ENCODE measurements at regions not wholly inside any gene's neighbourhood (a gene's known extent, or its start where the extent isn't known, plus 50 kb on each side); places are given as distances from the start of the nearest gene placed in this dataset.

DNA sequence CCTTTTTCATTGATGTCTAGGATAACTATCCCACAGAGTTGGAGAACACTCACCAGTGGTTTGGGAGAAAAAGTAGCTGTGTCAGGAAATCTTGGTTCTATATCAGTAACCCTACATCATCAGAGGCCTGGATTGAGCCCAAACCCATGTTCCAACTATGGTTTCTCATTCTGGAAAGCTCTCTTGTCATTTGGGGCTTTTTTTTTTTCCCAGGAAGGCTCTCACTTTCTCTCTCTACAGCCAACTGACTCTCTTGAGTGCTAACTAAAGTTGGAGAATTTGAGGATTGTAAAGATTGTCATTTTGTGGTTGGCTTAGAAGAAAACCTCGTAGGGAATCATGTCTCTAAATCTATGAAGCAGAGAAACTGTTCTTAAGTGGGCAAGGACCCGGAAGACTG, 228.2 kb upstream of the DIPK2B start:
- TF ChIP-seq, protein P1, sequence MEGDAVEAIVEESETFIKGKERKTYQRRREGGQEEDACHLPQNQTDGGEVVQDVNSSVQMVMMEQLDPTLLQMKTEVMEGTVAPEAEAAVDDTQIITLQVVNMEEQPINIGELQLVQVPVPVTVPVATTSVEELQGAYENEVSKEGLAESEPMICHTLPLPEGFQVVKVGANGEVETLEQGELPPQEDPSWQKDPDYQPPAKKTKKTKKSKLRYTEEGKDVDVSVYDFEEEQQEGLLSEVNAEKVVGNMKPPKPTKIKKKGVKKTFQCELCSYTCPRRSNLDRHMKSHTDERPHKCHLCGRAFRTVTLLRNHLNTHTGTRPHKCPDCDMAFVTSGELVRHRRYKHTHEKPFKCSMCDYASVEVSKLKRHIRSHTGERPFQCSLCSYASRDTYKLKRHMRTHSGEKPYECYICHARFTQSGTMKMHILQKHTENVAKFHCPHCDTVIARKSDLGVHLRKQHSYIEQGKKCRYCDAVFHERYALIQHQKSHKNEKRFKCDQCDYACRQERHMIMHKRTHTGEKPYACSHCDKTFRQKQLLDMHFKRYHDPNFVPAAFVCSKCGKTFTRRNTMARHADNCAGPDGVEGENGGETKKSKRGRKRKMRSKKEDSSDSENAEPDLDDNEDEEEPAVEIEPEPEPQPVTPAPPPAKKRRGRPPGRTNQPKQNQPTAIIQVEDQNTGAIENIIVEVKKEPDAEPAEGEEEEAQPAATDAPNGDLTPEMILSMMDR (IDR thresholded peaks at IDR 0.05): no peak
- no peak for TF ChIP-seq POLR2A (IDR thresholded peaks at IDR 0.05)

All from thyroid gland (tissue), 4 donors.